ENCODE measurements at regions not wholly inside any gene's neighbourhood (a gene's known extent, or its start where the extent isn't known, plus 50 kb on each side); places are given as distances from the start of the nearest gene placed in this dataset.

DNA sequence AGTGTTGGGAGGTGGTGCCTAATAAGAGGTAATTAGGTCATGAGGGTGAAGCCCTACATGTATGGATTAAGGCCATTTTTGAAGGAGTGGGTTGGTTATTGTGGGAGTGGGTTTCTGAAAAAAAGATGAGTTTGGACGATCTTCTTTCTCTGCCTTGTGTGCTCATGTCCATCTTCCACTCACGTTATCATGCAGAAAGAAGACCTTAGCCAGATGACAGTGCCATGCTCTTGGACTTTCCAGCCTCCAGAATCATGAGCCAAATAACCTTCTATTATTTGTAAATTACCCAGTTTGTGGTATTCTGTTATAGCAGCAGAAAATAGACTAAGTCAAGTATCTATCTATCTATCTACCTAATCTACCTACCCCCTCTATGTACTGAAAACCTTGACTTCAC is 71.9 kb downstream of the SDR9C7 start:
- no peaks in the 10 kb centered on the region for H3K4me1 ChIP-seq (replicated peaks in 1 of 2; ENCODE audit: control insufficient read depth in 2 of 2, insufficient read depth in 2 of 2, low read length in 2 of 2)
- CTCF ChIA-PET (ENCODE audit: low intra/inter-chr PET ratio), result no interaction called here

More for the DNA sequence above, 71.9 kb downstream of the SDR9C7 start:
- Histone ChIP-seq H3K9ac (ENCODE audit: insufficient read depth in 1 of 2, low read depth in 2 of 2, low read length in 2 of 2) (no peak overlapping the region), H3K9me1 (ENCODE audit: control insufficient read depth, insufficient read depth, low read length) (no peaks in the 10 kb centered on the region), H2AFZ (ENCODE audit: low read depth, low read length) (no peak overlapping the region), H3K4me2 (ENCODE audit: insufficient read depth, low read length) (no peak overlapping the region), H4K20me1 (replicated peaks; ENCODE audit: control insufficient read depth, insufficient read depth, low read length) (no peaks in the 10 kb centered on the region), H3K9me3 (replicated peaks; ENCODE audit: control insufficient read depth, insufficient read depth, low read depth, low read length) (peaks cover 17% of the 10 kb centered on the region), H3K4me3 (no peak overlapping the region), H3K79me2 (ENCODE audit: control insufficient read depth, insufficient read depth, low read length) (no peaks in the 10 kb centered on the region), H3K27me3 (ENCODE audit: control insufficient read depth in 2 of 2, insufficient read depth in 2 of 2, low read length in 2 of 2) (no peaks in the 10 kb centered on the region), H3K36me3 (ENCODE audit: control insufficient read depth, insufficient read depth, low read length) (no peaks in the 10 kb centered on the region), H3K27ac (ENCODE audit: extremely low read depth, low read depth, low read length) (no peak overlapping the region)
- BruUV-seq (replicated peaks), result no TSS peak
- no peak for TF ChIP-seq CREM (IDR thresholded peaks at IDR 0.05; ENCODE audit: low read depth)
- TF ChIP-seq, protein P1, sequence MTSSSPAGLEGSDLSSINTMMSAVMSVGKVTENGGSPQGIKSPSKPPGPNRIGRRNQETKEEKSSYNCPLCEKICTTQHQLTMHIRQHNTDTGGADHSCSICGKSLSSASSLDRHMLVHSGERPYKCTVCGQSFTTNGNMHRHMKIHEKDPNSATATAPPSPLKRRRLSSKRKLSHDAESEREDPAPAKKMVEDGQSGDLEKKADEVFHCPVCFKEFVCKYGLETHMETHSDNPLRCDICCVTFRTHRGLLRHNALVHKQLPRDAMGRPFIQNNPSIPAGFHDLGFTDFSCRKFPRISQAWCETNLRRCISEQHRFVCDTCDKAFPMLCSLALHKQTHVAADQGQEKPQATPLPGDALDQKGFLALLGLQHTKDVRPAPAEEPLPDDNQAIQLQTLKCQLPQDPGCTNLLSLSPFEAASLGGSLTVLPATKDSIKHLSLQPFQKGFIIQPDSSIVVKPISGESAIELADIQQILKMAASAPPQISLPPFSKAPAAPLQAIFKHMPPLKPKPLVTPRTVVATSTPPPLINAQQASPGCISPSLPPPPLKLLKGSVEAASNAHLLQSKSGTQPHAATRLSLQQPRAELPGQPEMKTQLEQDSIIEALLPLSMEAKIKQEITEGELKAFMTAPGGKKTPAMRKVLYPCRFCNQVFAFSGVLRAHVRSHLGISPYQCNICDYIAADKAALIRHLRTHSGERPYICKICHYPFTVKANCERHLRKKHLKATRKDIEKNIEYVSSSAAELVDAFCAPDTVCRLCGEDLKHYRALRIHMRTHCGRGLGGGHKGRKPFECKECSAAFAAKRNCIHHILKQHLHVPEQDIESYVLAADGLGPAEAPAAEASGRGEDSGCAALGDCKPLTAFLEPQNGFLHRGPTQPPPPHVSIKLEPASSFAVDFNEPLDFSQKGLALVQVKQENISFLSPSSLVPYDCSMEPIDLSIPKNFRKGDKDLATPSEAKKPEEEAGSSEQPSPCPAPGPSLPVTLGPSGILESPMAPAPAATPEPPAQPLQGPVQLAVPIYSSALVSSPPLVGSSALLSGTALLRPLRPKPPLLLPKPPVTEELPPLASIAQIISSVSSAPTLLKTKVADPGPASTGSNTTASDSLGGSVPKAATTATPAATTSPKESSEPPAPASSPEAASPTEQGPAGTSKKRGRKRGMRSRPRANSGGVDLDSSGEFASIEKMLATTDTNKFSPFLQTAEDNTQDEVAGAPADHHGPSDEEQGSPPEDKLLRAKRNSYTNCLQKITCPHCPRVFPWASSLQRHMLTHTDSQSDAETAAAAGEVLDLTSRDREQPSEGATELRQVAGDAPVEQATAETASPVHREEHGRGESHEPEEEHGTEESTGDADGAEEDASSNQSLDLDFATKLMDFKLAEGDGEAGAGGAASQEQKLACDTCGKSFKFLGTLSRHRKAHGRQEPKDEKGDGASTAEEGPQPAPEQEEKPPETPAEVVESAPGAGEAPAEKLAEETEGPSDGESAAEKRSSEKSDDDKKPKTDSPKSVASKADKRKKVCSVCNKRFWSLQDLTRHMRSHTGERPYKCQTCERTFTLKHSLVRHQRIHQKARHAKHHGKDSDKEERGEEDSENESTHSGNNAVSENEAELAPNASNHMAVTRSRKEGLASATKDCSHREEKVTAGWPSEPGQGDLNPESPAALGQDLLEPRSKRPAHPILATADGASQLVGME (CRISPR knock-in tag; IDR thresholded peaks at IDR 0.05), result no peak
- TF ChIP-seq ZNF263 (CRISPR knock-in tag; IDR thresholded peaks at IDR 0.05; ENCODE audit: borderline replicate concordance), result no peak
- TF ChIP-seq BRD4 (IDR thresholded peaks at IDR 0.05), result no peak
- TF ChIP-seq ZBTB1 (CRISPR knock-in tag; IDR thresholded peaks at IDR 0.05; ENCODE audit: borderline replicate concordance, low read depth), result no peak
- TF ChIP-seq PHF21A (IDR thresholded peaks at IDR 0.05; ENCODE audit: borderline replicate concordance, low read depth), result no peak
- no peak for TF ChIP-seq PATZ1 (CRISPR knock-in tag; IDR thresholded peaks at IDR 0.05; ENCODE audit: borderline replicate concordance)
- TF ChIP-seq NFIX (CRISPR knock-in tag; IDR thresholded peaks at IDR 0.05; ENCODE audit: low read depth), result no peak
- no peak for TF ChIP-seq RNF2 (IDR thresholded peaks at IDR 0.05)
- TF ChIP-seq RBFOX2 (IDR thresholded peaks at IDR 0.05; ENCODE audit: low read depth, low read length), result no peak
- intact Hi-C loops (cut with micrococcal nuclease) (no loop called here), in situ Hi-C loops (cut with MboI) (no loop called here)
- POLR2A ChIA-PET, result no interaction called here
- 4% methylated on average over 2 of the region's 2 CpGs for WGBS (ENCODE audit: insufficient coverage, low coverage, missing lambda C conversion rate)
- no peak for DNase-seq (ENCODE audit: extremely low read depth in 1 of 4, low spot score in 3 of 4)
- FAIRE-seq, result no peak
- no peak for ATAC-seq
